H9 (cell line): ENCODE measurements at regions not wholly inside any gene's neighbourhood (a gene's known extent, or its start where the extent isn't known, plus 50 kb on each side); places are given as distances from the start of the nearest gene placed in this dataset.

Experiments
- DNase-seq: peaks from one replicate; pipeline ENCODE4 v3.0.0-alpha.2; 2017
- H2AFZ ChIP-seq: one replicate; pipeline ENCODE4 v1.6.1; 2013; ENCODE audit warnings: mild to moderate bottlenecking, low read length, control low read depth, moderate library complexity
- H2AK5ac ChIP-seq: 2 replicates; pipeline ENCODE4 v1.6.1; 2013; ENCODE audit warnings: low read length, control low read depth, mixed read lengths; ENCODE audit not compliant: insufficient read length
- H2BK120ac ChIP-seq: one replicate; pipeline ENCODE4 v1.6.1; 2013; ENCODE audit warnings: low read depth, mild to moderate bottlenecking, low read length, control low read depth, inconsistent platforms; ENCODE audit not compliant: poor library complexity, severe bottlenecking
- H2BK12ac ChIP-seq: 2 replicates; pipeline ENCODE4 v1.6.1; 2013; ENCODE audit warnings: low read length, control low read depth, mixed read lengths, low read depth; ENCODE audit not compliant: insufficient read length
- H2BK15ac ChIP-seq: 2 replicates; pipeline ENCODE4 v1.6.1; 2013; ENCODE audit warnings: low read depth, low read length, control low read depth
- H2BK20ac ChIP-seq: one replicate; pipeline ENCODE4 v1.6.1; 2013; ENCODE audit warnings: low read depth, mild to moderate bottlenecking, low read length, control low read depth, inconsistent platforms; ENCODE audit not compliant: poor library complexity, severe bottlenecking
- H2BK5ac ChIP-seq: 2 replicates; pipeline ENCODE4 v1.6.1; 2013; ENCODE audit warnings: low read length, control low read depth, mixed read lengths; ENCODE audit not compliant: insufficient read length
- H3K14ac ChIP-seq: 2 replicates; pipeline ENCODE4 v1.6.1; 2013; ENCODE audit warnings: low read length, control low read depth; ENCODE audit not compliant: insufficient read depth
- H3K18ac ChIP-seq: 2 replicates; pipeline ENCODE4 v1.6.1; 2013; ENCODE audit warnings: low read depth, mild to moderate bottlenecking, mixed read lengths, low read length, control low read depth; ENCODE audit not compliant: insufficient read length
- H3K23ac ChIP-seq: 2 replicates; pipeline ENCODE4 v1.6.1; 2013; ENCODE audit warnings: low read length, control low read depth, mixed read lengths, low read depth; ENCODE audit not compliant: insufficient read length
- H3K23me2 ChIP-seq: 2 replicates; pipeline ENCODE4 v1.6.1; 2013; ENCODE audit warnings: low read depth, mild to moderate bottlenecking, mixed read lengths, low read length, control low read depth; ENCODE audit not compliant: insufficient read length, poor library complexity, severe bottlenecking
- H3K27ac ChIP-seq: 2 replicates; pipeline ENCODE4 v1.5.1; 2013; ENCODE audit warnings: low read length, control low read depth, mixed read lengths, low read depth; ENCODE audit not compliant: insufficient read length
- H3K27me3 ChIP-seq: 2 replicates; pipeline ENCODE4 v1.6.1; 2013; ENCODE audit warnings: low read length, control low read depth, inconsistent platforms; ENCODE audit not compliant: insufficient read depth
- H3K4ac ChIP-seq: 2 replicates; pipeline ENCODE4 v1.6.1; 2013; ENCODE audit warnings: low read depth, mild to moderate bottlenecking, control low read depth, inconsistent platforms, low read length, moderate library complexity
- H3K4me1 ChIP-seq: 2 replicates; pipeline ENCODE4 v1.6.1; 2013; ENCODE audit warnings: low read length, control low read depth, inconsistent platforms; ENCODE audit not compliant: insufficient read depth
- H3K4me2 ChIP-seq: 2 replicates; pipeline ENCODE4 v1.6.1; 2013; ENCODE audit warnings: low read length, control low read depth, mixed read lengths; ENCODE audit not compliant: insufficient read length, insufficient read depth
- H3K56ac ChIP-seq: 2 replicates; pipeline ENCODE4 v1.6.1; 2013; ENCODE audit warnings: low read depth, mild to moderate bottlenecking, mixed read lengths, low read length, control low read depth; ENCODE audit not compliant: insufficient read length
- H3K79me1 ChIP-seq: 2 replicates; pipeline ENCODE4 v1.6.1; 2013; ENCODE audit warnings: low read depth, mild to moderate bottlenecking, moderate library complexity, low read length, control low read depth, inconsistent platforms; ENCODE audit not compliant: insufficient read depth, poor library complexity, severe bottlenecking
- H3K79me2 ChIP-seq: 2 replicates; pipeline ENCODE4 v1.6.1; 2013; ENCODE audit warnings: low read length, control low read depth, inconsistent platforms; ENCODE audit not compliant: insufficient read depth
- H3K9ac ChIP-seq: 2 replicates; pipeline ENCODE4 v1.6.1; 2013; ENCODE audit warnings: low read length, control low read depth, mixed read lengths; ENCODE audit not compliant: insufficient read length; ENCODE audit errors: extremely low read depth
- H3K9me3 ChIP-seq: one replicate; pipeline ENCODE4 v1.6.1; 2013; ENCODE audit warnings: low read depth, low read length, inconsistent platforms; ENCODE audit not compliant: control insufficient read depth
- H3T11ph ChIP-seq: one replicate; pipeline ENCODE4 v1.6.1; 2013; ENCODE audit warnings: mild to moderate bottlenecking, low read length, control low read depth, inconsistent platforms
- H4K20me1 ChIP-seq: one replicate; pipeline ENCODE4 v1.6.1; 2013; ENCODE audit not compliant: control insufficient read depth, insufficient read length, insufficient read depth
- H4K5ac ChIP-seq: 2 replicates; pipeline ENCODE4 v1.6.1; 2013; ENCODE audit warnings: low read depth, mild to moderate bottlenecking, mixed read lengths, low read length, control low read depth; ENCODE audit not compliant: insufficient read length
- H4K8ac ChIP-seq: replicated peaks from 2 replicates; pipeline ENCODE4 v1.6.1; 2013; ENCODE audit warnings: low read length, control low read depth, mixed read lengths, low read depth; ENCODE audit not compliant: insufficient read length
- H4K91ac ChIP-seq: 2 replicates; pipeline ENCODE4 v1.6.1; 2013; ENCODE audit warnings: low read depth, mild to moderate bottlenecking, moderate library complexity, mixed read lengths, low read length, control low read depth; ENCODE audit not compliant: insufficient read length
- H3K27ac Mint-ChIP-seq, 3 experiments: 2 replicates in 2 of 3; 3 replicates in 1 of 3; pipeline ENCODE4 v1.8.0; 2020 to 2021; ENCODE audit warnings: mixed read lengths in 3 of 3, mild to moderate bottlenecking in 1 of 3, moderate library complexity in 1 of 3
- H3K27me3 Mint-ChIP-seq: 2 replicates; pipeline ENCODE4 v1.8.0; 2021; ENCODE audit warnings: low read depth, mild to moderate bottlenecking, moderate library complexity, mixed read lengths
- H3K36me3 Mint-ChIP-seq, 3 experiments: 2 replicates in 2 of 3; 3 replicates in 1 of 3; pipeline ENCODE4 v1.8.0; 2020 to 2021; ENCODE audit warnings: low read depth in 3 of 3, mixed read lengths in 3 of 3; ENCODE audit not compliant: insufficient read depth in 1 of 3
- H3K4me1 Mint-ChIP-seq, 2 experiments: 2 replicates each; pipeline ENCODE4 v1.8.0; 2020; ENCODE audit warnings: mixed read lengths in 2 of 2
- H3K4me3 Mint-ChIP-seq, 2 experiments: 2 replicates in 1 of 2; 3 replicates in 1 of 2; pipeline ENCODE4 v1.8.0; 2020 to 2021; ENCODE audit warnings: mild to moderate bottlenecking in 2 of 2, mixed read lengths in 2 of 2, moderate library complexity in 1 of 2
- H3K9me3 Mint-ChIP-seq, 2 experiments: 2 replicates in 1 of 2; 3 replicates in 1 of 2; pipeline ENCODE4 v1.8.0; 2020; ENCODE audit warnings: mild to moderate bottlenecking in 2 of 2, mixed read lengths in 2 of 2, moderate library complexity in 1 of 2
- CTCF ChIP-seq: fragments of 200-600 bp; sonication (generic); conservative IDR thresholded peaks from 3 replicates; pipeline ENCODE4 v1.8.0; 2021; ENCODE audit warnings: antibody characterized with exemption, mild to moderate bottlenecking
- WGBS: extraction: QIAGEN DNeasy Blood & Tissue Kit; methylation state at CpG from one replicate; pipeline ENCODE4 v1.1.7; 2013; ENCODE audit warnings: missing lambda C conversion rate, low lambda C conversion rate, mixed read lengths; ENCODE audit not compliant: insufficient read length; ENCODE audit errors: extremely low coverage; 5-methylcytosine and 5-hydroxymethylcytosine counted together

GRCh38 chr1:67931198-67931597 lies 97.9 kb upstream of the GNG12 start:
- no peak overlapping the region for H3T11ph ChIP-seq
- H3K56ac ChIP-seq: no peak overlapping the region
- H3K9ac ChIP-seq: no peak overlapping the region
- Mint-ChIP-seq H3K27ac (no peak overlapping the region), H3K9me3 (no peaks in the 10 kb centered on the region), H3K36me3 (no peaks in the 10 kb centered on the region), H3K4me3 (no peak overlapping the region), H3K27me3 (no peaks in the 10 kb centered on the region), H3K4me1 (no peaks in the 10 kb centered on the region)
- H3K27me3 ChIP-seq: no peaks in the 10 kb centered on the region
- H3K4me2 ChIP-seq: no peak overlapping the region
- H3K27ac ChIP-seq: no peak overlapping the region
- no peak overlapping the region for H2BK120ac ChIP-seq
- WGBS: no CpG with 5 or more reads among the region's 3 CpGs
- no peak overlapping the region for H3K18ac ChIP-seq
- no peak overlapping the region for H4K8ac ChIP-seq
- H2BK20ac ChIP-seq: no peak overlapping the region
- H2BK12ac ChIP-seq: no peak overlapping the region
- no peak overlapping the region for H3K23ac ChIP-seq
- no peak overlapping the region for H2AK5ac ChIP-seq
- H4K20me1 ChIP-seq: no peaks in the 10 kb centered on the region
- no peak overlapping the region for H4K5ac ChIP-seq
- no peaks in the 10 kb centered on the region for H3K23me2 ChIP-seq
- no peak overlapping the region for H2BK5ac ChIP-seq
- no peak overlapping the region for H3K4ac ChIP-seq
- no peak for TF ChIP-seq CTCF
- H3K79me2 ChIP-seq: no peaks in the 10 kb centered on the region
- no peaks in the 10 kb centered on the region for H3K79me1 ChIP-seq
- H2BK15ac ChIP-seq: no peak overlapping the region
- no peak overlapping the region for H3K14ac ChIP-seq
- no peaks in the 10 kb centered on the region for H3K4me1 ChIP-seq
- H4K91ac ChIP-seq: no peak overlapping the region
- no peak for DNase-seq
- no peaks in the 10 kb centered on the region for H3K9me3 ChIP-seq
- no peak overlapping the region for H2AFZ ChIP-seq
